IPS-20b (cell line): ENCODE measurements at regions not wholly inside any gene's neighbourhood (a gene's known extent, or its start where the extent isn't known, plus 50 kb on each side); places are given as distances from the start of the nearest gene placed in this dataset.

Source experiments
- H3K27ac ChIP-seq: one replicate; pipeline ENCODE4 v1.5.1; 2013; ENCODE audit warnings: low read length
- H3K27me3 ChIP-seq: 2 replicates; pipeline ENCODE4 v1.6.1; 2013; ENCODE audit warnings: mild to moderate bottlenecking, low read length, inconsistent platforms; ENCODE audit not compliant: insufficient read depth
- H3K36me3 ChIP-seq: 2 replicates; pipeline ENCODE4 v1.6.1; 2013; ENCODE audit warnings: low read depth, mild to moderate bottlenecking, inconsistent platforms, low read length, moderate library complexity; ENCODE audit not compliant: insufficient read depth
- H3K4me1 ChIP-seq: 2 replicates; pipeline ENCODE4 v1.6.1; 2013; ENCODE audit warnings: mild to moderate bottlenecking, control low read depth, inconsistent platforms, low read length, moderate library complexity; ENCODE audit not compliant: insufficient read depth
- H3K4me3 ChIP-seq: 2 replicates; pipeline ENCODE4 v1.5.1; 2013; ENCODE audit warnings: mild to moderate bottlenecking, low read length, inconsistent platforms
- H3K9ac ChIP-seq: 2 replicates; pipeline ENCODE4 v1.6.1; 2013; ENCODE audit warnings: low read depth, mild to moderate bottlenecking, inconsistent platforms, low read length, moderate library complexity
- H3K9me3 ChIP-seq: 2 replicates; pipeline ENCODE4 v1.6.1; 2013; ENCODE audit warnings: mild to moderate bottlenecking, low read depth, low read length, inconsistent platforms; ENCODE audit not compliant: insufficient read depth

DNA sequence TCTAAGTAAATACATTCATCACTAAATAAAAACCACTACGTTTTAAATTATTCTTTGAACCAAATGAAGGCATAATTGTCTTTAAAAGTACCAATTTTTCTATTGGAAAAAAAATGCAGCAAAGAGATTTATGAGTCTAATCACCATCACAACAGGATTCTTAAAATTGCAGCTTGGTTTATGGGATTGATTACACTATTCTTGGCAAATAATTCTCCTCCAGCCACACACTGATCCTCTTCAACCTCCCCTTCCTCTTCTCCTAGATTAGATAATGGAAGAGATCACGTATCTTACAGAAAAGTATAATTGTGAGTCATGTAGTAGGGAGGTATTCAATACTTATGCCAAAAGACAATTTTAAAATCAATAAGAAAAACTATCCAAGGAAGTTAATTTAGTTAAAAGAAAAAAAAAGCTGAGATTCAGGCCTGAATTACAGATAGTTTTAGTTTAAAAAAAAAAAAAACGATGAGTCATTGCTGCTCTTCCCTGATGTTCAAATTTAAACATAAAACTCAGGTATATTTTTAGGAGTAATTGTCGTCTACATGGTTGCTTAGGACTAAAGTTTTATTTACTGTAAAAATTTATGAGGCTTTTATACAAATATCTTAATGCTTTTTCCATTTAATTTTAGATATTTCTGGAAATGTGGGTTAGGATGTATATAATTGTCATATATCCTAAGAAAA is 133.7 kb upstream of the CDK1 start:
- peaks cover 5% of the 10 kb centered on the region for H3K4me1 ChIP-seq
- H3K36me3 ChIP-seq: no peaks in the 10 kb centered on the region
- H3K4me3 ChIP-seq: no peak overlapping the region
- no peak overlapping the region for H3K27ac ChIP-seq
- H3K9me3 ChIP-seq: no peaks in the 10 kb centered on the region
- H3K9ac ChIP-seq: no peak overlapping the region
- no peaks in the 10 kb centered on the region for H3K27me3 ChIP-seq

DNA sequence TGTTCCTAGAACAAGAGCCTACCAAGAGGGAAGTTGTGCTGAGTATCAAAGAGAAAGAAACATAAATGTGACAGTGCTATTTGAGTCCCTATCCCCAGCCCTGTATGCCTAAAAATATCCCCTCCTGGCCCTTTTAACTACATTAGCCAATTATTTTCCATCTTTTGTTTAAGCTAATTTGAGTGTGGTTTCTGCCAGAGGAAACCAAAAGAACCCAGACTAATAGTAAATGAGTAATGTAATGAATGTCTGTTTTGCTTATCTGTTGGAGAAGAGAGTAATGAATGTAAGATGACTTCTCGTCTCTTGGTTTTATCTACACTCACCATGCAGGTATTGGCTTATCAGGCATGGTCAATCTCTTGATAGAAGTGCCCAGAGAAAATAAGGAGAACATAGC is 134.4 kb upstream of the CDK1 start:
- H3K4me3 ChIP-seq: no peak overlapping the region
- no peaks in the 10 kb centered on the region for H3K27me3 ChIP-seq
- H3K9me3 ChIP-seq: no peaks in the 10 kb centered on the region
- H3K36me3 ChIP-seq: no peaks in the 10 kb centered on the region
- H3K27ac ChIP-seq: no peak overlapping the region
- H3K9ac ChIP-seq: no peak overlapping the region
- 0 out of 2 replicates have a peak, but pooled peaks cover 1% of the 10 kb centered on the region for H3K4me1 ChIP-seq

DNA sequence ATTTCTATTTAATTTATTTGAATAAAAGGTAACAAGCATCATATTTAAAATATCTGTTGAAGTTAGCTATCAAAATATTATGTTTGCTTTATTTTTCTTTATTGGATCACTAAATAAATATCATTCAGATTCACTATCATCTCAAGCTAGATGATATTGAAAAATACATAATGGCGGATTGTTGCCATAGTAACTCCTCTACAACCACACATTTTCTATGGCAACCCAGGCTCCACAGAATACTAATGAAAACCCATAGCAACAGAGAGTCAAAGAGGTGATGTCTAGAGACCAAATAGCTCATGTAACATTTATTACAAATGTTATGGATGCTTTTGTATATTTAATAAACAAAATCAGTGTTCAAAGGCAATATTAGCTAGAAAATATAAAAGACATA is 148.9 kb upstream of the CDK1 start:
- no peak overlapping the region for H3K4me3 ChIP-seq
- H3K27me3 ChIP-seq: no peaks in the 10 kb centered on the region
- H3K4me1 ChIP-seq: no peaks in the 10 kb centered on the region
- H3K27ac ChIP-seq: no peak overlapping the region
- no peak overlapping the region for H3K9ac ChIP-seq
- H3K36me3 ChIP-seq: no peaks in the 10 kb centered on the region
- H3K9me3 ChIP-seq: no peaks in the 10 kb centered on the region

DNA sequence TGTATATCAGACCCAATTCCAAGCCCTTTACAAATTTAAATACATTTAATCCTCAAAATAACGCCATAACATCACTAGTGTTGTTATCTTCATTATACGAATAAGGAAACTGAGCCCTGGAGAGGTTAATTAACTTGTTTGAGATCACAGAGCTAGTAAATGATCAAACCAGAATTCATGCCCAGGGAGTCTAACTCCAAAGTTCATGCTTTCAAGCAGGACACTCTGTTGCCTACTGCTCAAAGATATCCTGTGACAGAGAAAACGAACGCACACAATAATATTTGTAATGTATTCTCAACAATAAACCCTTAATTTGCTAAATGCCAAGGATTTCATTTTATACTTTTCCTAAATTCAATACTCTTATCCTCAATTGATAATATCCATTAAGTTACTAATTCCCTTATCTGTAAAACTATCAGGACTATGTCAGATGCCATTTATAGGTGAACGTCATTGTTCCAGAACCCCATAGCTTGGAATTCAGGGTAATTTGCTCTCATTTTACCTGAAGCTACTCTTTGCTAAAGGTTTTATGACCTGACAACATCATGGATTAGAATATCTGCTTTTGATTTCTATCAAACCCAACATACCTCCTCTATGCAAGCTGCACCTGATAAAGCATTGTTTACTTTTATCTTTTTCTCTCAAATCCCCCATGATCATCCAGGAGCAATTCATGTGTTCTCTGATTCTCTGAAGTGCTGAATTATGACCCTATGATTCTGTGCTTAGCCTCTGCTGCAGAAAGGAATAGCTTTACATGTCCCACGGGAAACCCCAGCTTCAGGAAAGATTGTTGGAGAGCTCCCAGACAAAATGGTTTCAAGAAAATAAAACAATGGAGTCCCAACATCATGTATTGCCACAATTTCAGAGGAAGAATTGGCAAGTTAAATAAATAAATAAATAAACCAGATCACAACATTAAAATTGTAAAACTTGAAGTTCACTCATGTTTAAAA is 150.2 kb upstream of the CDK1 start:
- H3K36me3 ChIP-seq: no peaks in the 10 kb centered on the region
- no peak overlapping the region for H3K27ac ChIP-seq
- H3K4me1 ChIP-seq: no peaks in the 10 kb centered on the region
- no peak overlapping the region for H3K9ac ChIP-seq
- no peak overlapping the region for H3K4me3 ChIP-seq
- no peaks in the 10 kb centered on the region for H3K27me3 ChIP-seq
- no peaks in the 10 kb centered on the region for H3K9me3 ChIP-seq

DNA sequence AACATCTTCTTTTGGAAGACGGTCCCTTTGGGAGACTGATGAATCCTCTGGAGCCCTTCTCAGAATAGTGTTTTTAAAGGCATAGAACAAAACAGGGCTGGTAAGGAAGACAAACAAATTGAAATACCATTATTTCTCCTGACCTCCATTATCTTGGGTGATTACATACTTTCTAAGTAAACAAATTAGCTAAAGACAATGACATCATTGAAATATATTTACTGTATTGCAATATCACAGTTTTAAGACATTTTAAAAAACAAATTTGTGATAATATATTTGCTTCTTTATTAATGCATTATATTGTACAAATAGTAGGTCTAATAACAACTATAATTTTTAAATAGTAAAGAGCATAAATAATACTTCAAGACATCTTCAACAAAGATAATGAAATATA is 152.2 kb upstream of the CDK1 start:
- Histone ChIP-seq H3K36me3 (no peaks in the 10 kb centered on the region), H3K27ac (no peak overlapping the region), H3K4me3 (no peak overlapping the region), H3K4me1 (no peaks in the 10 kb centered on the region), H3K9me3 (no peaks in the 10 kb centered on the region), H3K27me3 (no peaks in the 10 kb centered on the region), H3K9ac (no peak overlapping the region)

DNA sequence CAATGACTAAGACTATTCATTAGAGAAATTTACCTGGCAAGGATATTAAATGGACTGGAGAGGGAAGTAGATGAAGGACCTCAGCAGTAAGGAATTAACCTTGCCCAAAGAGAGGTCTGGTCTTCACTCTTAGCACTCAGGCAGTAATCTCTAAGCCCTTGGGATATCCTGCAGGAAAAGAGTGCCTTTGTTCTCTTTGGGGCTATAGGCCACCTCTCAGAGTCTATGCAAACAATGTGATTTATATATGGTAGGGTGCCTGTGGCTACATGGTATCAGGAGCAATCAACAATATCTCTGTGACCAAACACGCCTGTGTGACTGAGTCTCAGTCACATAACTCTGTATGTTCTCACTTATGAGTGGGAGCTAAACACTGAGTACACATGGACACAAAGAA is 154.7 kb upstream of the CDK1 start:
- H3K9ac ChIP-seq: no peak overlapping the region
- H3K27me3 ChIP-seq: no peaks in the 10 kb centered on the region
- H3K27ac ChIP-seq: no peak overlapping the region
- no peaks in the 10 kb centered on the region for H3K4me1 ChIP-seq
- no peaks in the 10 kb centered on the region for H3K9me3 ChIP-seq
- no peak overlapping the region for H3K4me3 ChIP-seq
- no peaks in the 10 kb centered on the region for H3K36me3 ChIP-seq

DNA sequence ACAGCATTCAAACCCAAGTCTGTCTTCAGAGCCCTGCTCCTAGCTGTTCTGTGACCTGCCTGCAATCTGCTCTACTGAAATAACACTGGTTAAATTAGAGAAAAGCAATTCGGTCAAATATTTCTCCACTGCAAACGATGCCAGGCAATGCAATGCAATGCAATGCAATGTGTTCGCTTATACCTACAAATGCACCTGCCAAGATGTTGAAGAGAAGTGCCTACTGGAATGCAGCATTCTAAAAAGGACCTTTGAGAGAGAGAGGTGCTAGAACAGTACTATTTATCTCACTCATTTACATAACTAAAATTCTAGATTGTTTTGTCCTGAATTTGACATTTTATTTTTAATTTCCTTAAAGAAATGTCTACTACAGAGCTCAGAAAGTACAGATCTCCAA is 157.3 kb upstream of the CDK1 start:
- no peak overlapping the region for H3K9ac ChIP-seq
- no peak overlapping the region for H3K4me3 ChIP-seq
- H3K27me3 ChIP-seq: no peaks in the 10 kb centered on the region
- no peaks in the 10 kb centered on the region for H3K4me1 ChIP-seq
- no peaks in the 10 kb centered on the region for H3K9me3 ChIP-seq
- no peak overlapping the region for H3K27ac ChIP-seq
- no peaks in the 10 kb centered on the region for H3K36me3 ChIP-seq

DNA sequence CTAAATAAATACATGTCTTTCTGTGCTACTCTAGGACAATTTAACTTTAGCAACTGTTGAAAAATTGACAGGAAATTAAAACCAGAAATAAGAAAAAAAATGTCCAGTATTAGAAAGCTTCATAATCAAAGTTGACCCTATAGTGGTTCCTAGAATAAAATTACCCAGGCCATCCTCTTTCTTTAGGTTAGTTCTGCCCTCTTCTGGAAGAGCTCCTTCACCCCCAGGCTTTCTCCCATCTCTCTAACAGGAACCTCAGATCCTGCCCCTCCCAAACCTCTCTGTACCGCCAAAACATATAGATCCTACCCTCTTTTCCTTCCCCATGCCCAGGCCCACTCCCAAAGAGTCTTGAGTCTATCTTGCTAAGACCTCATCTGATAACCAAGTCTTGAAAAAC is 159.4 kb upstream of the CDK1 start:
- Histone ChIP-seq H3K4me1 (no peaks in the 10 kb centered on the region), H3K27ac (no peak overlapping the region), H3K9me3 (no peaks in the 10 kb centered on the region), H3K9ac (no peak overlapping the region), H3K27me3 (no peaks in the 10 kb centered on the region), H3K4me3 (no peak overlapping the region), H3K36me3 (no peaks in the 10 kb centered on the region)

DNA sequence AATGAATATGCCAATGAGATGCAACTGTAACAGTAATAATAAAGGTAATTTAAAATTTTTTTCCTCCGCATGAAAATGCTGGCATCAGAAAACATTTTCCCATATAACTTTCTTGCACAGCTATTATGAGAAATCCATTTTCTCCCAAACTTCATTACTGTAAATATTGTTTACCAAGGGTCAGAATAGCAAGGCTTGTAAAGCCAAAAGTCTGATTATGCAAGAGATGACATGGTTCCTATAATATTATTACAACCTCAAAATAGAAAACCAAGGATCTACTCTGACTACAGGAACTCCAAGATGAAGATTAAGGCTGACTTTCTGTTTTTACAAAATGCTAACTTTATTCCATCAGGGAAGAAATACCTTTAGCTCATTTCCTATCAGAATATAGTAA is 162.7 kb upstream of the CDK1 start:
- H3K4me3 ChIP-seq: no peak overlapping the region
- no peak overlapping the region for H3K27ac ChIP-seq
- H3K9ac ChIP-seq: no peak overlapping the region
- H3K4me1 ChIP-seq: no peaks in the 10 kb centered on the region
- H3K9me3 ChIP-seq: no peaks in the 10 kb centered on the region
- H3K36me3 ChIP-seq: no peaks in the 10 kb centered on the region
- no peaks in the 10 kb centered on the region for H3K27me3 ChIP-seq

DNA sequence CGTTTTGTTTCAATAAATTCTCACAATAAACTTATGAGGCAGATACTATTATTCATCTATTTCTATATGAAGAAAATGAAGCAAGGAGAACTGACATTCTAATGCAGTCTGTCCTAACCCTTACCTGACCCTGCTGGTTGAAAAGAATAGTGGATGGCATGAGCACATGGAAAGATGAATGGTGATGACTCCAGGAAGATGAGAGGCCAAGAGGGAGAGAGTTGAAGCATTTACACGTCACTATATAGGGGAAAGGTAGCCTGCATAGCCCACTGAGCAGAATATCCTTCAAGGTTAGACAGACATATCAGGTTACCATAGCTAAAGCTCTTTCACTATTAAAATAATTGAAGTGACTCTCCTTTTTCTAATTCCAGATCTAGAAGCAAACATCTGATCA is 163.9 kb upstream of the CDK1 start:
- H3K9ac ChIP-seq: no peak overlapping the region
- H3K27me3 ChIP-seq: no peaks in the 10 kb centered on the region
- H3K36me3 ChIP-seq: no peaks in the 10 kb centered on the region
- H3K27ac ChIP-seq: no peak overlapping the region
- no peaks in the 10 kb centered on the region for H3K4me1 ChIP-seq
- H3K9me3 ChIP-seq: no peaks in the 10 kb centered on the region
- no peak overlapping the region for H3K4me3 ChIP-seq

DNA sequence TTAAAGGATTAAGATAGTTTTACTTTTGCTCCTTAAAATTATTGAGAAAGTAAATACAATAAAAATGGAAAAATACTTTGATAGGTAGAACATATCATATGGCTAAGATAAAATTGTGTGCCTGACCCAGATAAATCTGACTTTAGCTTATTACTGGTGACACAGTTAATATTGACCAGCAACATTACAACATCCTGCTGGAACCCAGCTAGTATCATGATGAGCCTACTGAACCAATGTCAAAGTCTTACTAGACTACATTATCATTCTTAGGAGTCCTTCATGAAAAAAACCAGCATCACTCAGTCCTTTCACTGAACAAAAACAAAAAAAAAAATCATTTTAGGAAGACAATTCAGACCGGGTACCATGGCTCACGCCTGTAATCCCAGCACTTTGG is 164.8 kb upstream of the CDK1 start:
- H3K27me3 ChIP-seq: no peaks in the 10 kb centered on the region

DNA sequence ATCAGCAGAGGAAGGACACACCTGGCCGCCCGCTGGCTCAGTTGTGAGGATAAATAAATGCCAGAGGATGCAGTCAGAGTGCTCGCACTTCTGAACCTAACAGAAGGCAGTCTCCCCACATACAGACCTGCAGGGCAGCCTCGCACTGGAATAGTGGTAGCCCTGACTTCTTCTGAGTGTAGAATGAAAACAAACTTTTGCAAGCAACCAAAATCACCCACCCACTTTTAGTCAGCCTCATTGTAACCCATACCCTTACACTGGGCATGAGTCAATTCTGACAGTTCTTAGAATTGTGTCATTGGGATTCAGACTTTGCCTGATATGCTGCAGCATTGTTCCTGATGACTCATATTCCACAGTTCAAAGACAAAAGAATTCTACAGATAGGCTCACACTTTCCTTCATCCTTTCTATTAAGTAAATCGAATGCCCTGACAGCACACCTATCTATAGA is 167.0 kb upstream of the CDK1 start:
- Histone ChIP-seq H3K9me3 (no peaks in the 10 kb centered on the region), H3K27ac (no peak overlapping the region), H3K4me3 (no peak overlapping the region), H3K36me3 (no peaks in the 10 kb centered on the region), H3K9ac (no peak overlapping the region), H3K4me1 (no peaks in the 10 kb centered on the region), H3K27me3 (no peaks in the 10 kb centered on the region)

More for the DNA sequence above, 164.8 kb upstream of the CDK1 start:
- Histone ChIP-seq H3K4me1 (no peaks in the 10 kb centered on the region), H3K36me3 (no peaks in the 10 kb centered on the region), H3K9me3 (no peaks in the 10 kb centered on the region), H3K9ac (no peak overlapping the region), H3K27ac (no peak overlapping the region), H3K4me3 (no peak overlapping the region)
